Peyer's patch (tissue), 4 donors: ENCODE measurements at regions not wholly inside any gene's neighbourhood (a gene's known extent, or its start where the extent isn't known, plus 50 kb on each side); places are given as distances from the start of the nearest gene placed in this dataset.

ENCODE experiments used
- CTCF ChIP-seq, 6 experiments: fragments of 450-650 bp in 4 of 6; fragments of 200-600 bp in 2 of 6; sonication (generic) in 1 of 6; IDR thresholded peaks; one replicate each; pipeline ENCODE4 v1.5.1; 2017 to 2019; ENCODE audit warnings: antibody characterized with exemption in 6 of 6, mild to moderate bottlenecking in 3 of 6, moderate library complexity in 1 of 6
- POLR2A ChIP-seq, 2 donors: fragments of 450-650 bp; IDR thresholded peaks; one replicate each; pipeline ENCODE4 v1.5.1; 2017; ENCODE audit warnings: antibody characterized with exemption in 2 of 2, mild to moderate bottlenecking in 2 of 2, moderate library complexity in 2 of 2

GRCh38 chr4:163703251-163703650, 208.8 kb downstream of the TMA16 start:
- TF ChIP-seq CTCF (IDR thresholded peaks at IDR 0.05) (no peak), POLR2A (IDR thresholded peaks at IDR 0.05) (no peak)
